RWPE1 (cell line): ENCODE measurements at regions not wholly inside any gene's neighbourhood (a gene's known extent, or its start where the extent isn't known, plus 50 kb on each side); places are given as distances from the start of the nearest gene placed in this dataset.

Source experiments
- CTCF ChIA-PET: fragments of 350-600 bp; sonication (Branson Sonifier 250); formaldehyde crosslinking; extraction: SDS; loops from one replicate; lab custom pipeline; 2021; lab: Yijun Ruan, JAX
- POLR2A ChIA-PET: fragments of 400-600 bp; formaldehyde crosslinking; extraction: SDS; loops from one replicate; lab custom pipeline; 2020; ENCODE audit warnings: antibody characterized with exemption; ENCODE audit not compliant: low non-redundant PET; lab: Yijun Ruan, JAX
- DNase-seq: peaks from one replicate; pipeline ENCODE4 v3.0.0; 2012; ENCODE audit warnings: low spot score
- H3K27ac ChIP-seq: fragments of 450-650 bp; 2 replicates; pipeline ENCODE4 v1.5.1; 2017
- CTCF ChIP-seq: fragments of 450-650 bp; conservative IDR thresholded peaks from 2 replicates; pipeline ENCODE4 v1.5.1; 2017; ENCODE audit warnings: low read depth, mild to moderate bottlenecking

DNA sequence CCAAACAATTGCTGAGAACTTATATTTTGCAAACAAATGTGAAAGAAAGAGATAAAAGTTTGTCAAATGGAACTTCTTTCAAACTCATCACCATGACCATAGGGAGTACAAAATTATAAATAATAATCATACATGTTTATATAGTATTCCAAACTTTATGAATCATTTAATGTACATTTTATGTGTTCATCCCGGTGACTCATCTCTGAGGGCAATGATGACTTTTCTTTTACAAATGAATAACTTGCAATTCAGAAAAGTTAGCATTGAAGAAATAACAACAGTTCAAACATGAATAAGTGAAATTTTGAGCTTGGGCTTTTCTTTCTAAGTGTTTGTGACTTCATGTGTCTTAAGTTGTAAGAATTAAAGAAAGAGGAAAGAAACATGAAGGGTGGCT is 66.3 kb upstream of the CDH8 start:
- POLR2A ChIA-PET, result no interaction called here
- H3K27ac ChIP-seq, result no peak overlapping the region
- TF ChIP-seq CTCF, result no peak
- CTCF ChIA-PET, result interaction anchor here (0.5 kb wide), 1 partner anchor 945 kb away, joined by 4 read pairs; no protein-coding TSS in a partner anchor
- DNase-seq, result no peak

- CTCF ChIA-PET, result no interaction called here
- TF ChIP-seq CTCF, result no peak
- POLR2A ChIA-PET, result no interaction called here
- no peak for DNase-seq
- no peak overlapping the region for H3K27ac ChIP-seq
These were observed 64.4 kb upstream of the CDH8 start for GRCh38 chr16:62100651-62101050.

- no peak for DNase-seq
- H3K27ac ChIP-seq, result no peak overlapping the region
- TF ChIP-seq CTCF, result no peak
- CTCF ChIA-PET, result no interaction called here
- POLR2A ChIA-PET, result no interaction called here
These were observed 53.5 kb upstream of the CDH8 start for GRCh38 chr16:62089715-62090114.

GRCh38 chr16:62088731-62089410 is 52.6 kb upstream of the CDH8 start:
- no peak for DNase-seq
- ChIA-PET CTCF (no interaction called here), POLR2A (no interaction called here)
- no peak for TF ChIP-seq CTCF
- no peak overlapping the region for H3K27ac ChIP-seq
